PC-3 (cell line): ENCODE measurements at regions not wholly inside any gene's neighbourhood (a gene's known extent, or its start where the extent isn't known, plus 50 kb on each side); places are given as distances from the start of the nearest gene placed in this dataset.

Source experiments
- ATAC-seq: fragments of 200-7000 bp; cut with Tn5 transposase; 2 replicates; pipeline ENCODE4 v1.9.1; 2020; ENCODE audit warnings: mild to moderate bottlenecking, moderate library complexity
- BruUV-seq: library from RNA; stranded (reverse); fragments of 400-500 nt; replicated peaks from 2 replicates; lab custom pipeline; 2021; lab: Mats Ljungman, UMichigan
- CTCF ChIA-PET: fragments of 300-600 bp; sonication (Branson Sonifier 250); formaldehyde crosslinking; loops from one replicate; lab custom pipeline; 2022; ENCODE audit warnings: antibody characterized with exemption; lab: Charles Lee
- POLR2A ChIA-PET: fragments of 300-600 bp; sonication (Branson Sonifier 250); formaldehyde crosslinking; loops from one replicate; lab custom pipeline; 2022; ENCODE audit warnings: antibody characterized with exemption; ENCODE audit not compliant: unreplicated experiment; lab: Charles Lee
- DNase-seq: peaks from one replicate; pipeline ENCODE4 v3.0.0-alpha.2; 2015
- H2AFZ ChIP-seq: fragments of 300-600 bp; sonication (generic); 2 replicates; pipeline ENCODE4 v1.6.0; 2016; ENCODE audit warnings: antibody characterized with exemption, low read length
- H3F3A ChIP-seq: fragments of 300-600 bp; sonication (generic); one replicate; pipeline ENCODE4 v1.6.0; 2017; ENCODE audit warnings: antibody characterized with exemption, low read length, control low read depth, mild to moderate bottlenecking; ENCODE audit not compliant: unreplicated experiment
- H3K27ac ChIP-seq: fragments of 300-600 bp; sonication (generic); 2 replicates; pipeline ENCODE4 v1.5.1; 2016; ENCODE audit warnings: mild to moderate bottlenecking, low read length
- H3K27me3 ChIP-seq: fragments of 300-600 bp; sonication (generic); 2 replicates; pipeline ENCODE4 v1.6.1; 2016; ENCODE audit warnings: low read length, mixed read lengths
- H3K36me3 ChIP-seq: fragments of 300-600 bp; sonication (generic); 2 replicates; pipeline ENCODE4 v1.6.1; 2016; ENCODE audit warnings: low read depth, mixed run types, low read length, mixed read lengths
- H3K4me1 ChIP-seq: fragments of 300-600 bp; sonication (generic); 2 replicates; pipeline ENCODE4 v1.5.1; 2016; ENCODE audit warnings: low read length; ENCODE audit not compliant: insufficient read depth
- H3K4me2 ChIP-seq: fragments of 300-600 bp; sonication (generic); 2 replicates; pipeline ENCODE4 v1.6.0; 2016; ENCODE audit warnings: low read length
- H3K4me3 ChIP-seq: fragments of 300-600 bp; sonication (generic); 2 replicates; pipeline ENCODE4 v1.5.1; 2016; ENCODE audit warnings: mild to moderate bottlenecking, low read length, mixed read lengths
- H3K79me2 ChIP-seq: fragments of 300-600 bp; sonication (generic); 2 replicates; pipeline ENCODE4 v1.6.1; 2017; ENCODE audit warnings: low read length, mixed read lengths
- H3K9ac ChIP-seq: fragments of 300-600 bp; sonication (generic); 2 replicates; pipeline ENCODE4 v1.6.0; 2016; ENCODE audit warnings: mild to moderate bottlenecking, low read length
- H3K9me2 ChIP-seq: fragments of 300-600 bp; sonication (generic); replicated peaks from 2 replicates; pipeline ENCODE4 v1.6.1; 2016; ENCODE audit warnings: mixed run types, low read length, mixed read lengths
- H3K9me3 ChIP-seq: fragments of 300-600 bp; sonication (generic); 2 replicates; pipeline ENCODE4 v1.6.1; 2016; ENCODE audit warnings: low read length, mixed read lengths
- H4K20me1 ChIP-seq: fragments of 300-600 bp; sonication (generic); 2 replicates; pipeline ENCODE4 v1.6.1; 2016; ENCODE audit warnings: low read length, mixed read lengths
- EZH2 ChIP-seq: fragments of 300-600 bp; sonication (generic); IDR thresholded peaks from one replicate; pipeline ENCODE4 v1.6.1; 2017; ENCODE audit warnings: antibody characterized with exemption, mild to moderate bottlenecking, low read length; ENCODE audit not compliant: unreplicated experiment
- EZH2phosphoT487 ChIP-seq: fragments of 300-600 bp; sonication (generic); IDR thresholded peaks from 2 replicates; pipeline ENCODE4 v1.6.1; 2018; ENCODE audit warnings: mild to moderate bottlenecking, antibody characterized with exemption, low read length, borderline replicate concordance
- intact Hi-C: fragments of 100-400 bp; cut with micrococcal nuclease; formaldehyde crosslinking; loops from 2 replicates; pipeline ENCODE4 v1.9.0; 2023
- TF ChIP-seq, protein P1 (sequence below): fragments of 300-600 bp; sonication (generic); conservative IDR thresholded peaks from 2 replicates; pipeline ENCODE4 v1.5.1; 2017; ENCODE audit warnings: antibody characterized with exemption, low read depth, mild to moderate bottlenecking, low read length

DNA sequence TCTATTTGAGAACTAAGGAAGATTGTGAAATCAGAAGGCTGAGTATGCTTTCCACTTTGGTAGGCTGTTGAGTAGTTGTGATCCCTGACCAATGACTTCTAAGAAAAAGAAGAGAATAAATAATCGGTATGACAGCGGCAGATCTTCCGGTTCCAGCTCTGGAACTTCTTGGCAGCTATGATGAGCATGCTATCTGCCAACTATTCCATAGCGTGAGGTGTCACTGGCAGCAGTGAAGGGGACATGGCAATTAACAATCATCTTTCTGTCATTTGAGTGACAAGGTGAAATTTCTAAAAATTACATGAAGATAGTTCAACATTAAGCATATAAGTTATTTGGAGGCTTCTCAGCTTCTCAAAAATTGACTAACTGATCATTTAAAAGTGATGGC is 140.1 kb upstream of the NETO1 start:
- POLR2A ChIA-PET = no interaction called here
- Histone ChIP-seq H4K20me1 (no peaks in the 10 kb centered on the region), H3K27ac (no peak overlapping the region), H3K4me2 (peak overlapping the region; percentile 66; the same call in 1 of the 2 replicates), H3K9ac (no peak overlapping the region), H3K27me3 (no peaks in the 10 kb centered on the region), H3K79me2 (no peaks in the 10 kb centered on the region), H2AFZ (no peak overlapping the region), H3K9me2 (no peaks in the 10 kb centered on the region), H3K4me1 (peaks cover 16% of the 10 kb centered on the region; the same call in 1 of the 2 replicates), H3K9me3 (no peaks in the 10 kb centered on the region), H3K4me3 (no peak overlapping the region), H3F3A (peaks cover 7% of the 10 kb centered on the region), H3K36me3 (no peaks in the 10 kb centered on the region)
- no TSS peak for BruUV-seq
- TF ChIP-seq, protein P1, sequence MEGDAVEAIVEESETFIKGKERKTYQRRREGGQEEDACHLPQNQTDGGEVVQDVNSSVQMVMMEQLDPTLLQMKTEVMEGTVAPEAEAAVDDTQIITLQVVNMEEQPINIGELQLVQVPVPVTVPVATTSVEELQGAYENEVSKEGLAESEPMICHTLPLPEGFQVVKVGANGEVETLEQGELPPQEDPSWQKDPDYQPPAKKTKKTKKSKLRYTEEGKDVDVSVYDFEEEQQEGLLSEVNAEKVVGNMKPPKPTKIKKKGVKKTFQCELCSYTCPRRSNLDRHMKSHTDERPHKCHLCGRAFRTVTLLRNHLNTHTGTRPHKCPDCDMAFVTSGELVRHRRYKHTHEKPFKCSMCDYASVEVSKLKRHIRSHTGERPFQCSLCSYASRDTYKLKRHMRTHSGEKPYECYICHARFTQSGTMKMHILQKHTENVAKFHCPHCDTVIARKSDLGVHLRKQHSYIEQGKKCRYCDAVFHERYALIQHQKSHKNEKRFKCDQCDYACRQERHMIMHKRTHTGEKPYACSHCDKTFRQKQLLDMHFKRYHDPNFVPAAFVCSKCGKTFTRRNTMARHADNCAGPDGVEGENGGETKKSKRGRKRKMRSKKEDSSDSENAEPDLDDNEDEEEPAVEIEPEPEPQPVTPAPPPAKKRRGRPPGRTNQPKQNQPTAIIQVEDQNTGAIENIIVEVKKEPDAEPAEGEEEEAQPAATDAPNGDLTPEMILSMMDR = no peak
- no peak for TF ChIP-seq EZH2
- no peak for TF ChIP-seq EZH2phosphoT487
- DNase-seq = no peak
- intact Hi-C loops = no loop called here
- ATAC-seq = no peak
- CTCF ChIA-PET = no interaction called here

DNA sequence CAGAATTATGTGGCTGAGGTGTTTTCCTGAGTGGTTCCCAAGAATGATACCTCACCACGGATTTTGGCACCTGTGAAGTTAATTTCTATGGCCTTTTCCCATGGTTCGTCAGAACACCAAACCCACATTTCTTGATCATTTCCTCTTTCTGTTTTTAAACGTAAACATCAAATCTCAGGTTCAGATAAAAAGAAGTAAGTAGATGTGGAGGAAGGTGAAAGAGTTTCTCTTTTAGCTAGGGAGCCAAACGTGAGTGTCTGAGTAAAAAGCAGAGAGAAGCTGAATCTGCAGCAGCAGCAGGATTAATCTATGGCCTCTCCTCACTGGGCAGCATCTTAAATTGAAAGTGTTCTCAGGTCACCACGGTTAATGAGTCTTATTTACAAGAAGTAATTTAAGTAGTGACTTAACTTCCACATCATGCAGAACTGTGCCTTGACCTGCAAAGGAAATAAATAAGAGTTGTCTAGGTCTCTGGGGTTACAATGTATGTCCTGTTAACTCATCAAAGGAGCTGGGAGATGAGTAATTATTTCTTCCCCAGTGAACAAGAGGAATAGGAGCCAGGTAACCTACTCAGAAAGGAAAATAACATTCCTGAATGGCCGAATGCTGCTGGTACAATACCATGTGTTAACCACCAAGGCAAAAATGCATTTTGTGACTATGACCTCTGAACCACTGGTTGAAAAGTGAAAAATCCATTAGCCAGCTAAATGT is 139.6 kb upstream of the NETO1 start:
- ChIA-PET CTCF (no interaction called here), POLR2A (no interaction called here)
- no peak for TF ChIP-seq EZH2
- no peak for TF ChIP-seq EZH2phosphoT487
- TF ChIP-seq, protein P1 = no peak
- ATAC-seq (peak; percentile 51), DNase-seq (peak; percentile 64)
- intact Hi-C loops = no loop called here
- Histone ChIP-seq H3K27me3 (no peaks in the 10 kb centered on the region), H3K4me1 (peaks cover 16% of the 10 kb centered on the region; the same call in 1 of the 2 replicates), H3K9ac (no peak overlapping the region), H3K27ac (no peak overlapping the region), H4K20me1 (no peaks in the 10 kb centered on the region), H3K4me3 (no peak overlapping the region), H3K79me2 (no peaks in the 10 kb centered on the region), H3F3A (peaks cover 7% of the 10 kb centered on the region), H3K9me2 (no peaks in the 10 kb centered on the region), H3K36me3 (no peaks in the 10 kb centered on the region), H2AFZ (0 out of 2 replicates have a peak overlapping the region, but pooled peaks have one; percentile 48), H3K4me2 (peak overlapping the region; percentile 66), H3K9me3 (no peaks in the 10 kb centered on the region)
- no TSS peak for BruUV-seq

DNA sequence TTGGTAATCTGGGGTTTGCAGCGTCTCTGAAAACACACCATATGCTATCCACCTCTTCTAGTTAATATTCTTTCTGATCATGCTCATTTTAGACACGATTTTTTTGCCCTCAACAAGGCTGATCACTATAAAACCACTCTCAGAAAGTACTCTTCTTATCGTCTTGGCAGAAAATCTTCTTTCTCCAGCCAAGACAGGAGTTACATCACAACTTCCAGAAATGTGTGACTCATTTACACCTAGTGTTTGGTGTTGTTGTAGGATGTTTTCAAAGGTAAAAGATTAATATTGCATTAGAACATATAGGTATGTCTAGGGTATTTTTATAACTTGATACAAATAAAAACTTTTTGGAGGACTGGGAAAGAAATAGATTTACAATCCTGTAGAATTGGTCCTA is 138.5 kb upstream of the NETO1 start:
- Histone ChIP-seq H3K9me3 (no peaks in the 10 kb centered on the region), H3K27ac (no peak overlapping the region), H3K36me3 (no peaks in the 10 kb centered on the region), H3K9ac (no peak overlapping the region), H4K20me1 (no peaks in the 10 kb centered on the region), H3K4me3 (no peak overlapping the region), H3K9me2 (no peaks in the 10 kb centered on the region), H3K4me1 (peaks cover 18% of the 10 kb centered on the region), H3K27me3 (no peaks in the 10 kb centered on the region), H3K4me2 (no peak overlapping the region), H2AFZ (no peak overlapping the region), H3K79me2 (no peaks in the 10 kb centered on the region), H3F3A (peaks cover 7% of the 10 kb centered on the region)
- BruUV-seq = no TSS peak
- DNase-seq = no peak
- ATAC-seq = no peak
- ChIA-PET CTCF (no interaction called here), POLR2A (no interaction called here)
- intact Hi-C loops = no loop called here
- TF ChIP-seq, protein P1 = no peak
- TF ChIP-seq EZH2 (no peak), EZH2phosphoT487 (no peak)
